NCI-H526 treated with DMSO at 0.1 percent for 48 hours (cell line): ENCODE measurements at regions not wholly inside any gene's neighbourhood (a gene's known extent, or its start where the extent isn't known, plus 50 kb on each side); places are given as distances from the start of the nearest gene placed in this dataset.
A peak's percentile ranks its signal among the peaks of the same experiment; 100 is the strongest.
"Not testable (repeated sequence)": the region's sequence is repeated elsewhere in the genome, so short reads cannot be mapped to it uniquely, and the experiment has no call there.

Experiments
- DNase-seq: peaks from one replicate; lab custom pipeline; 2025; lab: John Stamatoyannopoulos, UW

- no peak for DNase-seq
These were observed 200.7 kb downstream of the IPMK start for GRCh38 chr10:58066979-58067378.

DNA sequence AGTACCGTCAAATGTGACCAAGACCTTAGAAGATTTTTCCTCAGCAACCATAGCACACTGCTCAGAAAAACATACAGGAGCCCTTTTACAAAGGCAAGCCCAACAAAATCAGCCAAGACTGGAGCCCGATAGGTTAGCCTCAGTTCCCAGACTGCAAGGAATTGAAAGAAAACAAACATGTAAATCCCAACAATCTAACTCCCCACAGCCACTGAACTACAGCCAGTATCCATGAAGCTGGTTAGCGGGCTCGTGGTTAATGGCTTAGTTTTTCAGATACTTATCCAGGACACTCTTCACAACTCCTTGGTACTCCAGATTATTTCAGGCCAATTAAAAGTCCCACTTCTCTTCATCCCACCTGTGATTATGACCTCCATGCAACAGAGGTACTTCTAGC is 201.6 kb downstream of the IPMK start:
- no peak for DNase-seq

DNA sequence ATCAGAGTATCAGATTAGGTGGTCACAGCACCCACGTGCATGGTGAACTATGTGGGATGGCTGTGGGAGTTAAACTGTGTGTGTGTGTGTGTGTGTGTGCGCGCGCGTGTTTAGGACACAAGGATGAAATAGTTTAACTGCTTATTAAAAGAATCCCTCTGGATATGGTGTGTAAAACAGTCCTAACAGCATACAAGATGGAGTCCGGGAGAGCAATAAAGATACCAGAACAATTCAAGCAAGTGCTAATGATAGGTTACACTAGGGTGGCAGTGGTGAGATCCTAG is 202.2 kb downstream of the IPMK start:
- DNase-seq, result no peak

DNA sequence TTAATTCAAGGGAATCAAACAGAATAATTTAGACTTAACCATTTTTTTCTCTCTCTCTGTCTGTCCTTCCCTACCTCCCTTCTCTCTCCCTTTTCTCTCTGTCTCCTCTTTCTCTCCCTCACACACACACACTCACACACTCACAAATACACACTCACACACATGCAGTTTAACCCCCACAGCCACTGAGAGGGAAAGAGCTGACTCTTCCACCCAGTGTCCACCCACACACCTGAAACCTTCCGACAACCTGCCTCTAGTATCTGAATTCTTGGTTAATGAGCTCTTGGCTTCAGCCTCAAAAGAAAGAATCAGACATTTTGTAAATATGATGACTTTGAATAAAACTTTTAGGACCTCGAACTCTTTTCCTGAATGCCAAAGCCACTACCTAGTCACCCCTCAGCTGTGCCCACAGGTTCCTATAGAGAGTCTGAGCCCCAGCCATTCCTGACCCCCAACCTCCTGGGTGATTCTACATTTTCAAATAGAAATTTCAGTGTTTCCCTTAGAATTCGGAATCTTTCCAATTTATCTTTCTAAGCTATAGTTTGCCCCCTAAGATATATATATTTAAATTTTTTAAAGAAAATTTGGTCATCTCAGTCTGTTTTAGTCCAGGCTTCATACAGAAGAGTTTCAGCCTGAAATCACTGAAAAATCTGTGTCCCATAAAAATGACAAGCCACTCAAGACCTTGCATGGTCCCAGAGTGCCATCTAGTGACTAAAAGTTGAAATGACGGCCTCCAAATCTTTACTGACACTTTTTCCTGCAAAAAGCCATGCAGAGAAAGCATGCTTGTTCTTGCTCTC is 202.8 kb downstream of the IPMK start:
- peak; percentile 4 for DNase-seq

DNA sequence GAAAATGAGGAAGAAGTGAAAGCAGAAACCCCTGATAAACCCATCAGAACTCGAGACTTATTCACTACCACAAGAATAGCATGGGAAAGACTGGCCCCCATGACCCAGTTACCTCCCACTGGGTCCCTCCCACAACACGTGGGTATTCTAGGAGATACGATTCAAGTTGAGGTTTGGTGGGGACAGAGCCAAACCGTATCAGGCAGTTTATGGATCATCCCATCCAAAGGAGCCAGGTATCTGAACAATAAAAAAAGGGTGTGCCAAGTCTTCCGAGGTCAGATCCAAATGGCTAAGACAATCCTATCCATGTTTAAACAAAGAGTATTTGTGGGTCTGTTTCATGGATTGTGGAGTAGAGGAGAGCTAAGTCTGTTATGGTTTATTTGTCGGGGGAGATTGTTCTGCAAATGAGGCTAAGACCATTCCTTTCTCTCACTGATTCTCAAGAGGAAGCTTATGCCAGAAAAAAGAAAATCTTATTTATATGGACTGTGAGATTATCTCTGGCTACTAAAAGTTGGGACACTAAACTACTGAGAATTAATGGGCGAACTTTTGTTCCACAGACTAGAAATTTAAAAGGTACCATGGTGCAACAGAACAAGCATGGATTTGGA is 203.7 kb downstream of the IPMK start:
- peak; percentile 1 for DNase-seq

- not testable (repeated sequence) for DNase-seq
These were observed 209.0 kb downstream of the IPMK start for GRCh38 chr10:58058683-58059082.

DNA sequence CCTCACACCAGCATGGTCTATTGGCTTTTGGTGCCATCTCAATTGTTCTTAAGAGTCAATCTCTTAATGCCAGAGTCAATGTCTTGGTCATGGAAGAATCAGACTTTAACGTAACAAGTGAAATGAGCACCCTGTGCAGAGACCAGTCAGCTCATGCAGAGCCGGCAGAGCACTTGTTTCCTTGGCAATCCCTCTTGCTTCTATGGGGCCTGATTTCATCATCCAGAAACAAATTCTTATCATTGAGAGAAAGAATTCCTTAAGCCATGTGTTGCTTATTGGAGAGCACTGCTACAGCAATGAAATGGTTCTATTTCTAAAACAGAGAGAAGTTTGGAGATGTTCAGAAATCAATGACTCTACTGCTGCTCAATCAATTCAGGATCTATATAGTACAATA is 212.8 kb downstream of the IPMK start:
- no peak for DNase-seq

DNA sequence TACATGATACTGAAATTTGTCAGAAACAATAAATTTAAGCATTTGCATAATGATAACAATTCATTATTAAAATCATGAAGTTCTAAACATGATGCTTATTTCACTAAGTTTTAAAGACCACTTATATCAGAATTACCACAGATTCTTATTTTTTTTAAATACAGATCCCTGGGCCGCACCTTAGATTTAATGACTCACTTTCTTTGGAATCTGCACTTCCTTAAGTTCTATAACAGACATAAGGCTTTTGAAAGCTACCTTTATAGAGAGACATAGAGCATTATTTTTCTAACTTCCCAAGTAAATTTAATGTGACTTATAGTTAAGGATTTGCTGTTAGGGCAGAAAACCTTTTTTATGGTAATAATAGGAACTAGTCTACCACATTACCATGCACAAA is 214.9 kb downstream of the IPMK start:
- no peak for DNase-seq

- no peak for DNase-seq
These were observed 217.1 kb downstream of the IPMK start for GRCh38 chr10:58050575-58050974.

DNA sequence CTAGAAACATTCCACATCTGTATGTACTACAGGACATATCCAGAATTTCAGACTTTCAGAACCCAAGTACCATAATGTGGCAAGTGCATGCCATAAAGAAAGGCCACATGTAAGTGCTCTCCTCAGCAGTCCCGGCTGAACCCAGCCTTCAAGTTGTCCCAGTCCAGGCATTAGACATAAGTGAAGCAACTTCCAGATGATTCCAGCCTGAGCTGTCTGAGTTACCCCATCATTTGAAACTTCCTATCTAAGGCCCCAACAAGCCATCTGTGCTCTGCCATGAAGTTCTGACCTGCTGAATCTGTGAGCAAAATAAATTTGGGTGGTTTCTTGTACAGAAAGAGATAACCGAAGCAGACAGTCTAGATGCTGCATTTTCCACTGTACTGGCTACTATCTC is 218.8 kb downstream of the IPMK start:
- no peak for DNase-seq

DNA sequence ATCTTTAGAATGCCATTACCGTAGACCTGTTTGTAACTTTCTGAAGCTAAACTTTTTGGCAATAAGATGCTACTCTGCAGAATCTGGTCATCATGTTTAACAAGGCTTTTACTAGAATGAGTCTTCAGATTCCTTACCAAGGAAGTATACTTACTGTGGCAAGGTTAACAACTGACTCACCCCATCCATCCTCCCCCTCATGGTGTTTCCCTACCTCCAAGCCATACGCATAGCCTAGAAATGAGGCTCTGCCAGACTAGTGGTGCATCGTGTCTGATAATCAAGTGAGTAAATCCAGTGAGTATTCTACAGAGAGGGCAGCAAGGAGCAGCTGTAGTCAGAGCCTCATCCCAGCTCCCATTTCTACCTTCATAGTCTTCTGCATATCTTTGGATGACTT is 223.6 kb downstream of the IPMK start:
- no peak for DNase-seq

DNA sequence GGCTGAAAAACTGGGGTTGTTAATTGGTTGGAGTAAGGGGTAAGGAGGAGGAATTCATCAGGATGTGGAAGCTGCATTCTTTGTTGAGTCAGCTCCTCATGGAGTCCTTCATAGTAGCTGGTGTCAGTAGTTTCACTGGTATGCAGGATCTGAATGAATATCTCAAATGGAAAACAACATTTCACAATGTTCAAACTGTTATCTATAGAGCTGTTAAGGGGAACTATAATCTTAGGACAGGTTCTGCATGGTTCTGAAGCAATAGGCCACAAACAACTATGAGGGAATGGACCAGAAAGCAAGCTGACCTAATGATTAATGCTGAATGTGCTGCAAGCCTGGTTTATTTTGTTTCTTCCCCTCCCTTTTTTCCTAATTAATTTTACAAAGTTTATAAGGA is 225.8 kb downstream of the IPMK start:
- no peak for DNase-seq

DNA sequence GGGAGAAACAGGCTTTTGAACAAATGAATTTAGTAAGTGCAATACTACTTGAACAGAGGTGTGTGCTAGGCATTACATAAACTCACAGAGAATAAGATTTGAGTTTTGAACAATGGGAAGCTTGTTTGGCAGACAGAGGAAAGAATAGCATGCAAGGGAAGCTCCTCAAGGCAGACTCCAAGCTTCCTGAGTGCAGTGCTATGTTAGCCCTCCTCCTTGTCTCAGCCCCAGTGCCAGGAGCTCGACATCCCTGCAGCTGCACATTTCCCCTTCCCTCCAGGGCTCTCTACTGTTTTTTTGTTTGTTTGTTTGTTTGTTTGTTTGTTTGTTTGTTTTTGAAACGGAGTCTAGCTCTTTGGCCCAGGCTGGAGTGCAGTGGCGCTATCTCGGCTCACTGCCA is 237.5 kb downstream of the IPMK start:
- DNase-seq, result no peak

DNA sequence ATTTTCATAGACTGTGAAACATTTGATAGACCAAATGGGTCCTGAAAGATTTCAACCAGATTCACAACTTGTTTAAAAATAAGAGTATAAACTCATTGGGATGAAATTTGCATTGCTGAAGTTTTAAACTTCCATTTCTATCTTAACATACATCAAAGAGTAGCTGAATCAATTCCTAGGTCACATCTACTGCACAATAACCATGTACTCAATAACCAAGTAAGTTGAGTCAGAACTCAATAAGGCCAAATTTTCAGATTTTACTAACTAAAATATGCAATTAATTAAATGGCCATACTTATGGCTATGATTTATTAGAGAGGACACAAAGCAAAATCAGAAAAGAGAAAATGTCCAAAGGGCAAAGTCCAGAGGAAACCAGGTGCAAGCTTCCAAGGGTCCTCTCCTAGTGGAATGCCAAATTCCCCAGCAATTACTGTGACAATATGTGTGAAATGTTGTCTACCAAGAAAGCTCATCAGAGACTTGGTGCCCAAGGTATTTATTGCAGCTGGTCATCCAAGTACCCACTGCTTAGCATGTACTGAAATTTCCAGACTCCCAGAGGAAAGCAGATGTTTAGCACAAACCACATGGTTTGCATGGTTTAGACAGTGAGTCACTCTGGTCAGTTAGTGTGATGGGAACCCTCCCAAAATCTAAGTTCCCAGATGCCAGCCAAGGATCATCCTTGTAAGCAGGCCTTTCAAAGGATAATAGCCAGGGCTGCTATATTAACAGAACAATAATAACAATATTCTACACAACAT is 238.9 kb downstream of the IPMK start:
- DNase-seq, result no peak

DNA sequence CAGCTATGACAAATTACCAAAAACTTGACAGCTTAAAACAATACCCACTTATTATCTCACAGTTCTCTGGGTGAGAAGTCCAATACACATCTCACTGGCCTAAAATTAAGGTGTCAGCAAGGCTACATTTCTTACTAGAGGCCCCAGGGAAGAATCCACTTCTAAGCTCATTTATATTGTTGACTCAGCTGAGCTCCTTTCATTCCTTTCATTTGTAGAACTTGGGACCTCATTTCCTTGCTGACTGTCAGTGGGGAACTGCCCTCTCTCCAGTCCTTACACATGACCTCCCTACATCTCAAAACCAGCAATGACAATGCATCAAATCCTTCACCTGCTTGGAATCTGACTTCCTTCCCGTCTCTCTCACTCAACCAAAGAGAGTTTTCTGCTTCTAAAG is 240.3 kb downstream of the IPMK start:
- no peak for DNase-seq

DNA sequence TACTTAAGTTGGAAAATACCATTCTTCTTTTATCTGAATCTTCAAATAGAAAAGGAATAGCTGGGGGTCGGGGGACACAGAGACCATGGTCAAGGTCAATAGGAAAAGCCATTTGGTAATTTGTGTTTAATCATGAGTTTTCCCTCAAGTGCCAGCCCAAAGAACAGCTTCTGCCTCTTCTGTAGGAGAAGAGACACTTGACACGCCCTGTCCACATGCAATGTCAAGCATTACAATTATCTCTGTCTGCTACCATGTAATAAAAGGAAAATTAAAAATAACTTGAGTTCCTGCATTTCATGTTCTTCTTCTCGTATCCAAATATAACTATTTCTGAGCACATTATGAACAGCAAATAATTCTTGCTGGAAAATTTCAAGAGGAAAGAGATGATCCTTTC is 241.7 kb downstream of the IPMK start:
- no peak for DNase-seq

DNA sequence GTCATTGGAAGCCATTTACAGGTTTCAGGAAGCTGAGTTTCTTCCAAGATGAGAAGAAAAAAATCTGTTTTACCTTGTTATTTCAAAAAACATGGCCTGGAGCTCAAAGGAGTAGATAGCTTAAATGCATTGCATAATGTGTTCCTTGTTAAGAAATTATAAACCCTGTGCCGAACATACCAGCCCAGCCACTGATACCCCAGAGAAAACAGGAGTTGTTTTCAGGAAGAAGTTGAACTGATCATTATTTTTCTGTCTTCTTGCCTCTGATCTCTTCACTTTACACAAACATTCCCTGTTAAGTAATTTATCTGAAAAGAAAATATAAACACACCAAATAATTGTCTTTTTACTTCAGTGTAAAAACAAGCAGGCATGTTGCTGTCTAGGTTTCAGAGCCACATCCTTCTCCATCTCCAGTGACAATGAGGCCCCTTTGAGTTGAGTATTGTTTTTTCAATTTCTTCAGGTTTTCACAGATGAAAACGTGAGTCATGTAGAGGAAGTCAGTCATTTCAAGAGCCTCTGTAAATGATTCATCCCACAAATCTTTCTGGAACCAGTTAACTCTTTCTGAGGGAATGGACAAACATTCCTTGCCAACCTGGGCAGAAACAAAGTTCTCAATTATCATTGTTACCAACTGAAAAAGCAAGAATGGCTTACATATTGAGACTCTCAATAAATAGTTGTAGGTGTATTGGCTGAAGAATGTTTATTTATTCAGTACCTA is 244.2 kb downstream of the IPMK start:
- no peak for DNase-seq

DNA sequence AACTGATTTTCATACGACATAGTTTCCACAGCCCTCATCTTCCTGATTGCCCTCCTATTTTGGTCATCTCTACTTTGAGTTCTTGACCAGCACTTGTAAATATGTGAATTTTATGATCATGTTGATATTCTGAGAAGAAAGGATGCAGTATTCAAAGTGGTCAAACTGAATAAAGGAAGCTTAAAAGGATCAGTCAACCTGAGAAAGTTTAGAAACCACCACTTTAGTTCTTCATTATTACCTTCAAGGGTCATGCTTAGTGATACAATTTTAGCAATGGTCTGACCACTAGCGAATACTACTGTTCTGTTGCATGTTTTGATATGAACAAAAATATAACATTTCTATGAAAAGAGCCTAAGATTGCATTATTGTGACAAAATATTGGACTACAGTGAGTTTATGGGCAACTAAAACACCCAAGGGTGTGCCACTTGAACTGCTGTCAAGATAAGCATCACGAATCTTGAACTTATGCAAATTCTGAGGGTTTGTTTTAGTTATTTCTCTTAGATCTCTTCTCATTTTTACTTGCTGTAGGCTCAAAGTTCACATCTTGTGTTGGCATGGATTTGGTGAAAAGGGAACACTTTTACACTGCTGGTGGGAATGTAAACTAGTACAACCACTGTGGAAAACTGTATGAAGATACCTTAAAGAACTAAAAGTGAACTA is 247.7 kb downstream of the IPMK start:
- no peak for DNase-seq

DNA sequence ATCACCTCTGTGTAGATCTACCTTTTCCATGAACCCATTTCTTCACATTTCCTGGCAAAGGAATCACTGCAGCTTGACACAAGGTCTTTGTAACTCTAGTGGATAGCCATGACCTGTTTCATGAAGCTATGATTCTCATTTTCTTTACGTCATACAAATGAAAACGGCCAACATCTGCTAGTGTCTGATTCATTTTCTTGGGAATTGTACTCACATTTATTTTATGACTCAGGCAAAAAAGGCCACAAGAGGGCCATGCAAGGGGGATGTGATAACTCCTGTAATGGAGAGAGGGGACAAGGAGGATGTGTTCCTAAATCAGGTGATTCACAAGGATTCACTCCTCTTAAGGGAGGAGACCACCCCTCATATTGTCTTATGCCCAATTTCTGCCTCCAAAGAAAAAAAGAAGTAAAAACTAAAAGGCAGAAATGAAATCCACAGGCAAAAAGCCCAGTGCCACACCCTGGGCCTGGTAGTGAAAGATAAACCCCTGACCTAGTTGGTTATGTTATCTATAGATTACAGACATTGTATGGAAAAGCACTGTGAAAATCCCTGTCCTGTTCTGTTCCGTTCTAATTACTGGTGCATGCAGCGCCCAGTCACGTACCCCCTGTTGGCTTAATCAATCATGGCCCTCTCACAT is 249.9 kb downstream of the IPMK start:
- DNase-seq, result no peak

DNA sequence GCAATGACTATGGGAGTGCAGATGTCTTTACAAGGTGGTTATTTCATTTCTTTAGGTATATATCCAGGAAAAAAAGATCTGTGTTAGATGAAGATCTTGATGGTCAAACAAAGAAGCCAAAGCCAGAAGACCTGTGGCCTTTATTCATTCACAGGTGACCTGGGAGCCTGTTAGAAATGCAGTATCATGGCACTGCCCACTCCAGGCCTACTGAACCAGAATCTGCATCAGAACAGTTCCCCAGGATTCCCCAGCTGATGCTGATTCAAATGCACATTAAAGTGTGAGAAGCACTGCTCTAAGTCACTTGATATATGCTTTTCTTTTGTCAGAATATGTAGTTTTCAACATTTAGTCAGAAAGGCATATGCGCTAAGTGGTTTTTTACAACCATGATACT is 251.1 kb downstream of the IPMK start:
- DNase-seq, result no peak

- no peak for DNase-seq
These were observed 253.3 kb downstream of the IPMK start for GRCh38 chr10:58014436-58014835.

- no peak for DNase-seq
These were observed 254.3 kb downstream of the IPMK start for GRCh38 chr10:58013406-58013805.
